SK-N-SH treated with all-trans-retinoic acid at 6 μM for 48 hours (cell line): ENCODE measurements at regions not wholly inside any gene's neighbourhood (a gene's known extent, or its start where the extent isn't known, plus 50 kb on each side); places are given as distances from the start of the nearest gene placed in this dataset.

Experiments used
- ATAC-seq: fragments of 200-7000 bp; cut with Tn5 transposase; 3 replicates; pipeline ENCODE4 v1.9.1; 2020; ENCODE audit warnings: mild to moderate bottlenecking, moderate library complexity
- BACH2 ChIP-seq: fragments of 250-450 bp; sonication (Bioruptor Pico); IDR thresholded peaks from 2 replicates; pipeline ENCODE4 v1.9.0; 2021; ENCODE audit warnings: mild to moderate bottlenecking, borderline replicate concordance
- CSDC2 ChIP-seq: fragments of 250-450 bp; sonication (Bioruptor Pico); IDR thresholded peaks from 2 replicates; pipeline ENCODE4 v1.5.0; 2020; ENCODE audit warnings: mild to moderate bottlenecking, moderate library complexity
- CSRNP3 ChIP-seq: fragments of 250-450 bp; sonication (Bioruptor Pico); IDR thresholded peaks from 2 replicates; pipeline ENCODE4 v1.5.1; 2021; ENCODE audit warnings: mild to moderate bottlenecking, moderate library complexity
- ESRRG ChIP-seq: fragments of 250-450 bp; sonication (Bioruptor Pico); IDR thresholded peaks from 2 replicates; pipeline ENCODE4 v1.6.1; 2021; ENCODE audit warnings: mild to moderate bottlenecking
- GLIS3 ChIP-seq: fragments of 250-450 bp; sonication (Bioruptor Pico); IDR thresholded peaks from 2 replicates; pipeline ENCODE4 v1.5.0; 2020; ENCODE audit warnings: mild to moderate bottlenecking, moderate library complexity
- ISL1 ChIP-seq: fragments of 250-450 bp; sonication (Bioruptor Pico); IDR thresholded peaks from 2 replicates; pipeline ENCODE4 v2.1.2; 2022; ENCODE audit warnings: mild to moderate bottlenecking, moderate library complexity
- OSR1 ChIP-seq: fragments of 250-450 bp; sonication (Bioruptor Pico); IDR thresholded peaks from 2 replicates; pipeline ENCODE4 v1.8.0; 2022; ENCODE audit warnings: moderate library complexity, mild to moderate bottlenecking, inconsistent platforms
- PATZ1 ChIP-seq: fragments of 250-450 bp; sonication (Bioruptor Pico); IDR thresholded peaks from 2 replicates; pipeline ENCODE4 v1.8.0; 2020; ENCODE audit warnings: mild to moderate bottlenecking, moderate library complexity, borderline replicate concordance
- POU6F1 ChIP-seq: fragments of 250-450 bp; sonication (Bioruptor Pico); IDR thresholded peaks from 2 replicates; pipeline ENCODE4 v1.8.0; 2021; ENCODE audit warnings: low read depth, mild to moderate bottlenecking, moderate library complexity, borderline replicate concordance
- RARB ChIP-seq: fragments of 250-450 bp; sonication (Bioruptor Pico); IDR thresholded peaks from 2 replicates; pipeline ENCODE4 v1.8.0; 2021; ENCODE audit warnings: mild to moderate bottlenecking, moderate library complexity
- SNAI2 ChIP-seq: fragments of 250-450 bp; sonication (Bioruptor Pico); IDR thresholded peaks from 2 replicates; pipeline ENCODE4 v1.5.0; 2020; ENCODE audit warnings: mild to moderate bottlenecking, moderate library complexity
- TCF4 ChIP-seq: fragments of 250-450 bp; sonication (Bioruptor Pico); IDR thresholded peaks from 2 replicates; pipeline ENCODE4 v1.8.0; 2021; ENCODE audit warnings: mild to moderate bottlenecking, moderate library complexity, borderline replicate concordance
- TOX ChIP-seq: fragments of 250-450 bp; sonication (Bioruptor Pico); IDR thresholded peaks from 2 replicates; pipeline ENCODE4 v1.8.0; 2021; ENCODE audit warnings: mild to moderate bottlenecking, moderate library complexity, borderline replicate concordance
- TSHZ2 ChIP-seq: fragments of 250-450 bp; sonication (Bioruptor Pico); IDR thresholded peaks from 2 replicates; pipeline ENCODE4 v1.5.0; 2020; ENCODE audit warnings: mild to moderate bottlenecking, moderate library complexity
- ZC3H10 ChIP-seq: fragments of 250-450 bp; sonication (Bioruptor Pico); IDR thresholded peaks from 2 replicates; pipeline ENCODE4 v1.5.1; 2021; ENCODE audit warnings: mild to moderate bottlenecking, moderate library complexity
- ZFP3 ChIP-seq: fragments of 250-450 bp; sonication (Bioruptor Pico); IDR thresholded peaks from 2 replicates; pipeline ENCODE4 v1.5.0; 2020; ENCODE audit warnings: mild to moderate bottlenecking, moderate library complexity
- ZFP30 ChIP-seq: fragments of 450-650 bp; formaldehyde crosslinking; IDR thresholded peaks from 2 replicates; pipeline ENCODE4 v1.5.0; 2022; ENCODE audit warnings: mild to moderate bottlenecking, moderate library complexity
- ZNF565 ChIP-seq: fragments of 450-650 bp; formaldehyde crosslinking; conservative IDR thresholded peaks from 2 replicates; pipeline ENCODE4 v1.5.0; 2020; ENCODE audit warnings: low read depth, mild to moderate bottlenecking, moderate library complexity
- ZNF70 ChIP-seq: fragments of 450-650 bp; formaldehyde crosslinking; IDR thresholded peaks from 2 replicates; pipeline ENCODE4 v1.5.0; 2020; ENCODE audit warnings: mild to moderate bottlenecking, moderate library complexity
- ZNF8 ChIP-seq: fragments of 450-650 bp; formaldehyde crosslinking; IDR thresholded peaks from 2 replicates; pipeline ENCODE4 v1.5.0; 2020; ENCODE audit warnings: mild to moderate bottlenecking, moderate library complexity

- TF ChIP-seq RARB (CRISPR knock-in tag), result no peak
- TF ChIP-seq OSR1, result no peak
- no peak for TF ChIP-seq ZNF70 (CRISPR knock-in tag)
- TF ChIP-seq CSDC2 (CRISPR knock-in tag), result no peak
- no peak for TF ChIP-seq BACH2 (CRISPR knock-in tag)
- no peak for TF ChIP-seq TSHZ2 (CRISPR knock-in tag)
- no peak for TF ChIP-seq ZFP3
- no peak for TF ChIP-seq ISL1 (CRISPR knock-in tag)
- TF ChIP-seq PATZ1 (CRISPR knock-in tag), result no peak
- no peak for TF ChIP-seq GLIS3
- TF ChIP-seq TOX, result no peak
- TF ChIP-seq POU6F1, result no peak
- no peak for TF ChIP-seq ESRRG (CRISPR knock-in tag)
- no peak for TF ChIP-seq CSRNP3 (CRISPR knock-in tag)
- TF ChIP-seq ZNF8 (CRISPR knock-in tag), result no peak
- TF ChIP-seq, all 23 proteins: peak for 0
- no peak for ATAC-seq
These were observed 171.6 kb upstream of the EGFLAM start for GRCh38 chr5:38086777-38087176.

GRCh38 chr5:38079620-38080402 is 178.5 kb upstream of the EGFLAM start:
- ATAC-seq, result no peak
- TF ChIP-seq ESRRG (CRISPR knock-in tag) (no peak), POU6F1 (no peak), ZC3H10 (CRISPR knock-in tag) (no peak), BACH2 (CRISPR knock-in tag) (no peak), TCF4 (CRISPR knock-in tag) (no peak), PATZ1 (CRISPR knock-in tag) (no peak), SNAI2 (CRISPR knock-in tag) (no peak), TOX (no peak), RARB (CRISPR knock-in tag) (no peak), GLIS3 (no peak), CSRNP3 (CRISPR knock-in tag) (no peak), OSR1 (no peak), ZFP30 (CRISPR knock-in tag) (no peak), ZNF565 (CRISPR knock-in tag) (no peak), TSHZ2 (CRISPR knock-in tag) (no peak), ZNF70 (CRISPR knock-in tag) (no peak), ZFP3 (no peak), ISL1 (CRISPR knock-in tag) (no peak), ZNF8 (CRISPR knock-in tag) (no peak)
